OCI-LY1 (cell line): ENCODE measurements at regions not wholly inside any gene's neighbourhood (a gene's known extent, or its start where the extent isn't known, plus 50 kb on each side); places are given as distances from the start of the nearest gene placed in this dataset.

Source experiments
- EZH2 ChIP-seq: fragments of 200-600 bp; sonication (generic), shearing (Covaris generic); IDR thresholded peaks from 2 replicates; pipeline ENCODE4 v1.8.0; 2017; ENCODE audit warnings: borderline replicate concordance, mixed run types, mild to moderate bottlenecking, antibody characterized with exemption, low read length, moderate library complexity, mixed read lengths
- TF ChIP-seq, protein P1 (sequence below): fragments of 200-600 bp; sonication (generic), shearing (Covaris generic); IDR thresholded peaks from 2 replicates; pipeline ENCODE4 v1.5.1; 2017; ENCODE audit warnings: mild to moderate bottlenecking, antibody characterized with exemption, low read length, moderate library complexity, mixed read lengths

DNA sequence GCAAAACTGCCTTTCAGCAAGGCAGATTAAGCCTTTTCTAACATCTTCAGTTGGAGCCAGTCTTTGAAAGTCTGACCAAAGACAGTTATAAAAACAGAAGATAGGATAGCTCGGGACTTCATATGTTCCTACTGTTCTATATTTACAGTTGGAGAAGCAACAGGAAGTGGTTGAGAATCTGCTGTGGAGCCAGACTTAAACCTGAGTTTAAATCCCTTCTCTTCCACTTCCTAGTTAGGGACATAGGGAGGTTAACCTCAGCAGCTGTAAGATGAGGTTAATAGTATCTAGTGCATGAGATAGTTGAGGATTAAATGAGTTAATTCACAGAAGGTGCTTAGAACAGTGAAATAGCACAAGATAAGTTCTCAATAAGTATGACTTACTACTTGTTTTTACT lies 84.5 kb upstream of the FREM1 start:
- no peak for TF ChIP-seq EZH2
- TF ChIP-seq, protein P1, sequence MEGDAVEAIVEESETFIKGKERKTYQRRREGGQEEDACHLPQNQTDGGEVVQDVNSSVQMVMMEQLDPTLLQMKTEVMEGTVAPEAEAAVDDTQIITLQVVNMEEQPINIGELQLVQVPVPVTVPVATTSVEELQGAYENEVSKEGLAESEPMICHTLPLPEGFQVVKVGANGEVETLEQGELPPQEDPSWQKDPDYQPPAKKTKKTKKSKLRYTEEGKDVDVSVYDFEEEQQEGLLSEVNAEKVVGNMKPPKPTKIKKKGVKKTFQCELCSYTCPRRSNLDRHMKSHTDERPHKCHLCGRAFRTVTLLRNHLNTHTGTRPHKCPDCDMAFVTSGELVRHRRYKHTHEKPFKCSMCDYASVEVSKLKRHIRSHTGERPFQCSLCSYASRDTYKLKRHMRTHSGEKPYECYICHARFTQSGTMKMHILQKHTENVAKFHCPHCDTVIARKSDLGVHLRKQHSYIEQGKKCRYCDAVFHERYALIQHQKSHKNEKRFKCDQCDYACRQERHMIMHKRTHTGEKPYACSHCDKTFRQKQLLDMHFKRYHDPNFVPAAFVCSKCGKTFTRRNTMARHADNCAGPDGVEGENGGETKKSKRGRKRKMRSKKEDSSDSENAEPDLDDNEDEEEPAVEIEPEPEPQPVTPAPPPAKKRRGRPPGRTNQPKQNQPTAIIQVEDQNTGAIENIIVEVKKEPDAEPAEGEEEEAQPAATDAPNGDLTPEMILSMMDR, result no peak
